ENCODE measurements at regions not wholly inside any gene's neighbourhood (a gene's known extent, or its start where the extent isn't known, plus 50 kb on each side); places are given as distances from the start of the nearest gene placed in this dataset.

DNA sequence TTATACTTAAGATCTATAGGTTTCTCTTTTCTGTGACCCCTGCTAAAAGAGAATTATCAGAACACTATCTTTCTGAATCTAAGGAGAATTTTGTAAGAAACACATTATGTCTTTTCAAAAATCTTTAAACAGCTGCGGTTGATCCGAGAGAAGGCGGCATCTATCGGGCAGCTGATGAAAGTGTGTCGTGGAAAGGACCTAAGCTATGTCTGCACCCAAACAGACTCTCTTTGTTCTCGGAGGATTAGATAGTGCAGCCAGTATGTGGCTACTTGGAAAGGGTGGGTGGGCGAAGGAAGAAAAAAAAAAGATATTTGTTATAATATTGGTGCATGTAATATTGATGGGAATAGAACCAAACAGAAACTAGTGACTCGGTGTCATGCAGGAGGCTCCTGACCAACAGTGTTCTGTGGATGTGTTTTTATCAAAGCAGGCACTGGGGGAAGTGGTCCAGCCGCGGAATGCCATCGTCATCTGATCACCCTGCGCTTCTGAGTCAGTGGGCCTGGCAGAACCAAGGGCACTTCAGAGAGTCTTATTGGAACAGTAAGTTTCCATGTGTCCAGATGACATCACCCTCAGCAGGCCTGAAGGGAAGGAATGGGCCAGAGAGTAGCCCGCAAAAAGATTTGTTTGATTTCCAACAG is 509.7 kb upstream of the AKR1E2 start:
- CTCF ChIA-PET, result no interaction called here
- Mint-ChIP-seq H3K9me3 (ENCODE audit: unreplicated experiment) (no peaks in the 10 kb centered on the region), H3K27me3 (ENCODE audit: insufficient read depth, unreplicated experiment) (peaks cover 4% of the 10 kb centered on the region), H3K27ac (ENCODE audit: unreplicated experiment) (no peak overlapping the region), H3K4me1 (ENCODE audit: low read depth, unreplicated experiment) (no peaks in the 10 kb centered on the region), H3K4me3 (ENCODE audit: unreplicated experiment) (no peak overlapping the region), H3K36me3 (ENCODE audit: insufficient read depth, unreplicated experiment) (no peaks in the 10 kb centered on the region)
- POLR2A ChIA-PET, result no interaction called here
- no TSS peak for BruUV-seq (replicated peaks)
- intact Hi-C loops (cut with micrococcal nuclease; ENCODE audit: unreplicated experiment), result no loop called here
- H3K4me1 ChIP-seq, result no peaks in the 10 kb centered on the region
- H3K27me3 ChIP-seq (replicated peaks; ENCODE audit: control insufficient read depth, insufficient read depth, low read length), result no peaks in the 10 kb centered on the region
- H3K4me3 ChIP-seq (ENCODE audit: low read depth, low read length), result no peak overlapping the region
- DNase-seq, result no peak
- no peaks in the 10 kb centered on the region for H3K36me3 ChIP-seq (ENCODE audit: control insufficient read depth, insufficient read depth, low read length)
- TF ChIP-seq, protein P1, sequence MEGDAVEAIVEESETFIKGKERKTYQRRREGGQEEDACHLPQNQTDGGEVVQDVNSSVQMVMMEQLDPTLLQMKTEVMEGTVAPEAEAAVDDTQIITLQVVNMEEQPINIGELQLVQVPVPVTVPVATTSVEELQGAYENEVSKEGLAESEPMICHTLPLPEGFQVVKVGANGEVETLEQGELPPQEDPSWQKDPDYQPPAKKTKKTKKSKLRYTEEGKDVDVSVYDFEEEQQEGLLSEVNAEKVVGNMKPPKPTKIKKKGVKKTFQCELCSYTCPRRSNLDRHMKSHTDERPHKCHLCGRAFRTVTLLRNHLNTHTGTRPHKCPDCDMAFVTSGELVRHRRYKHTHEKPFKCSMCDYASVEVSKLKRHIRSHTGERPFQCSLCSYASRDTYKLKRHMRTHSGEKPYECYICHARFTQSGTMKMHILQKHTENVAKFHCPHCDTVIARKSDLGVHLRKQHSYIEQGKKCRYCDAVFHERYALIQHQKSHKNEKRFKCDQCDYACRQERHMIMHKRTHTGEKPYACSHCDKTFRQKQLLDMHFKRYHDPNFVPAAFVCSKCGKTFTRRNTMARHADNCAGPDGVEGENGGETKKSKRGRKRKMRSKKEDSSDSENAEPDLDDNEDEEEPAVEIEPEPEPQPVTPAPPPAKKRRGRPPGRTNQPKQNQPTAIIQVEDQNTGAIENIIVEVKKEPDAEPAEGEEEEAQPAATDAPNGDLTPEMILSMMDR (IDR thresholded peaks at IDR 0.05; ENCODE audit: insufficient read depth in 1 of 2, low read depth in 1 of 2, low read length in 1 of 2, severe bottlenecking in 1 of 2, unreplicated experiment in 1 of 2), result no peak
- H3K9me3 ChIP-seq, result no peaks in the 10 kb centered on the region

DNA sequence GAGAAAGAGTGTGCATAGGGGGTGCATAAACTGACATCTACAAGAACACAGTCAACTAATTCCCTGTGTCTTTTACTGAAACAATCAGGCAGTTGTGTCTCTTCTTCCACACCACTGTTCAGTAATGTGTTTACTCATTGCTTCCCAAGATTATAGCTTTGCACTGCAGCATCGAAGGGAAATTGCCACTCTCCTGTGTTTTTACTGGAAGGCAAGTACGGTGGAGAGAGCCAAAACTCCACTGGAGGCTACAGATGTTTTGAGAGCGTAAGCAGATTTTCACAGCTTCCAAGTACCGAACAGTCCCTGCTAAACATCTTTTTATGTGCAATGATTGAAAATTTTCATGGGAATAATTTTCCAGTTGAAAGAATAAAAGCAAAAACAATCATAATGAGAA is 510.5 kb upstream of the AKR1E2 start:
- ChIA-PET CTCF (no interaction called here), POLR2A (no interaction called here)
- TF ChIP-seq, protein P1 (IDR thresholded peaks at IDR 0.05; ENCODE audit: insufficient read depth in 1 of 2, low read depth in 1 of 2, low read length in 1 of 2, severe bottlenecking in 1 of 2, unreplicated experiment in 1 of 2), result no peak
- Histone ChIP-seq H3K27me3 (replicated peaks; ENCODE audit: control insufficient read depth, insufficient read depth, low read length) (no peaks in the 10 kb centered on the region), H3K4me3 (ENCODE audit: low read depth, low read length) (no peak overlapping the region), H3K9me3 (no peaks in the 10 kb centered on the region), H3K4me1 (no peaks in the 10 kb centered on the region), H3K36me3 (ENCODE audit: control insufficient read depth, insufficient read depth, low read length) (no peaks in the 10 kb centered on the region)
- H3K36me3 Mint-ChIP-seq (ENCODE audit: insufficient read depth, unreplicated experiment), result no peaks in the 10 kb centered on the region
- no peak overlapping the region for H3K27ac Mint-ChIP-seq (ENCODE audit: unreplicated experiment)
- no TSS peak for BruUV-seq (replicated peaks)
- DNase-seq, result no peak
- H3K4me3 Mint-ChIP-seq (ENCODE audit: unreplicated experiment), result no peak overlapping the region
- H3K9me3 Mint-ChIP-seq (ENCODE audit: unreplicated experiment), result no peaks in the 10 kb centered on the region
- intact Hi-C loops (cut with micrococcal nuclease; ENCODE audit: unreplicated experiment), result no loop called here
- peaks cover 4% of the 10 kb centered on the region for H3K27me3 Mint-ChIP-seq (ENCODE audit: insufficient read depth, unreplicated experiment)
- no peaks in the 10 kb centered on the region for H3K4me1 Mint-ChIP-seq (ENCODE audit: low read depth, unreplicated experiment)

DNA sequence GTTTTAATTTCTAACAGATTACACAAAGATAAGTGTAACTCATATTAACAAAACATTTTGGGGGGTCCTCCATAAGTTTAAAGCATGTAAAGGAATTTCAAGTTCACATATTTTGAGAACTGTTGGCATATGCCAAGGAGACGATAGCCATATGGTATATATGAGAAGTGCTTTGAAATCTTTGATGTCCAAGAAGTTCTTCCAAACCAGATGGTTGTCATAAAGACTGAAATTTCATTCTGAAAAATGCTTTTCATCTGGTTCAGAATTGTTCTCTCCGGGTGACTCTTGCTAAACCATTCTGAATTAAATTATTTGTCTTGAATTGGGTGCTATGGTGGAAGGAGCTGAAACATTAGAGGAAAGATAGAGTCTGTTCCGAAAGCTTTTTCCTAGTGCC is 513.0 kb upstream of the AKR1E2 start:
- DNase-seq, result no peak
- H3K27me3 ChIP-seq (replicated peaks; ENCODE audit: control insufficient read depth, insufficient read depth, low read length), result no peaks in the 10 kb centered on the region
- intact Hi-C loops (cut with micrococcal nuclease; ENCODE audit: unreplicated experiment), result no loop called here
- no peaks in the 10 kb centered on the region for H3K4me1 ChIP-seq
- Mint-ChIP-seq H3K9me3 (ENCODE audit: unreplicated experiment) (no peaks in the 10 kb centered on the region), H3K27me3 (ENCODE audit: insufficient read depth, unreplicated experiment) (peaks cover 4% of the 10 kb centered on the region), H3K4me3 (ENCODE audit: unreplicated experiment) (no peak overlapping the region), H3K36me3 (ENCODE audit: insufficient read depth, unreplicated experiment) (no peaks in the 10 kb centered on the region), H3K4me1 (ENCODE audit: low read depth, unreplicated experiment) (no peaks in the 10 kb centered on the region), H3K27ac (ENCODE audit: unreplicated experiment) (no peak overlapping the region)
- H3K36me3 ChIP-seq (ENCODE audit: control insufficient read depth, insufficient read depth, low read length), result no peaks in the 10 kb centered on the region
- H3K4me3 ChIP-seq (ENCODE audit: low read depth, low read length), result no peak overlapping the region
- BruUV-seq (replicated peaks), result no TSS peak
- no peaks in the 10 kb centered on the region for H3K9me3 ChIP-seq
- TF ChIP-seq, protein P1 (IDR thresholded peaks at IDR 0.05; ENCODE audit: insufficient read depth in 1 of 2, low read depth in 1 of 2, low read length in 1 of 2, severe bottlenecking in 1 of 2, unreplicated experiment in 1 of 2), result no peak
- ChIA-PET CTCF (no interaction called here), POLR2A (no interaction called here)
